Neuronal stem cell (in vitro differentiated cells): ENCODE measurements at regions not wholly inside any gene's neighbourhood (a gene's known extent, or its start where the extent isn't known, plus 50 kb on each side); places are given as distances from the start of the nearest gene placed in this dataset.

Experiments used
- DNase-seq: peaks from one replicate; pipeline ENCODE4 v3.0.0-alpha.2; 2013; ENCODE audit warnings: low spot score
- H2AFZ ChIP-seq: one replicate; pipeline ENCODE4 v1.6.1; 2013; ENCODE audit warnings: mild to moderate bottlenecking, low read length, inconsistent platforms
- H2AK5ac ChIP-seq: 2 replicates; pipeline ENCODE4 v1.6.1; 2013; ENCODE audit warnings: low read depth, mild to moderate bottlenecking, inconsistent platforms, low read length, moderate library complexity, mixed read lengths
- H2BK120ac ChIP-seq: 2 replicates; pipeline ENCODE4 v1.6.1; 2013; ENCODE audit warnings: low read depth, mild to moderate bottlenecking, inconsistent platforms, low read length, moderate library complexity, mixed read lengths
- H2BK12ac ChIP-seq: one replicate; pipeline ENCODE4 v1.6.1; 2013; ENCODE audit warnings: low read length, inconsistent platforms
- H2BK15ac ChIP-seq: 2 replicates; pipeline ENCODE4 v1.6.1; 2013; ENCODE audit warnings: mild to moderate bottlenecking, low read length, inconsistent platforms, mixed read lengths
- H2BK5ac ChIP-seq: one replicate; pipeline ENCODE4 v1.6.1; 2013; ENCODE audit warnings: inconsistent platforms, mild to moderate bottlenecking, low read length, moderate library complexity
- H3K14ac ChIP-seq: one replicate; pipeline ENCODE4 v1.6.1; 2013; ENCODE audit warnings: low read length, inconsistent platforms
- H3K18ac ChIP-seq: 2 replicates; pipeline ENCODE4 v1.6.1; 2013; ENCODE audit warnings: low read length, inconsistent platforms
- H3K23ac ChIP-seq: 2 replicates; pipeline ENCODE4 v1.6.1; 2013; ENCODE audit warnings: low read depth, mild to moderate bottlenecking, mixed read lengths, low read length, inconsistent platforms; ENCODE audit not compliant: poor library complexity
- H3K27ac ChIP-seq: replicated peaks from 3 replicates; pipeline ENCODE4 v1.5.1; 2013; ENCODE audit warnings: low read length, inconsistent platforms
- H3K27me3 ChIP-seq, 3 experiments: 2 replicates each; pipeline ENCODE4 v1.6.1; 2013; ENCODE audit warnings: low read length in 3 of 3, mild to moderate bottlenecking in 2 of 3, inconsistent platforms in 1 of 3, low read depth in 1 of 3, mixed read lengths in 1 of 3, moderate library complexity in 1 of 3; ENCODE audit not compliant: control insufficient read depth in 3 of 3, insufficient read depth in 3 of 3
- H3K36me3 ChIP-seq, 2 donors: replicated peaks in 1 of 2; 2 replicates each; pipeline ENCODE4 v1.6.1; 2013; ENCODE audit warnings: low read length in 2 of 2; ENCODE audit not compliant: control insufficient read depth in 2 of 2, insufficient read depth in 2 of 2
- H3K4ac ChIP-seq: 2 replicates; pipeline ENCODE4 v1.6.1; 2013; ENCODE audit warnings: inconsistent platforms, mild to moderate bottlenecking, low read length, moderate library complexity
- H3K4me1 ChIP-seq, 2 donors: 1 replicate in 1 of 2; 2 replicates in 1 of 2; pipeline ENCODE4 v1.6.1; 2013; ENCODE audit warnings: low read length in 2 of 2, low read depth in 1 of 2; ENCODE audit not compliant: control insufficient read depth in 2 of 2, insufficient read depth in 1 of 2
- H3K4me2 ChIP-seq: one replicate; pipeline ENCODE4 v1.6.1; 2013; ENCODE audit warnings: mild to moderate bottlenecking, low read length, inconsistent platforms; ENCODE audit not compliant: insufficient read depth, poor library complexity, severe bottlenecking
- H3K4me3 ChIP-seq, 2 donors: 2 replicates each; pipeline ENCODE4 v1.5.1; 2013; ENCODE audit warnings: low read length in 2 of 2, mild to moderate bottlenecking in 2 of 2, inconsistent platforms in 1 of 2, moderate library complexity in 1 of 2
- H3K79me1 ChIP-seq: one replicate; pipeline ENCODE4 v1.6.1; 2013; ENCODE audit warnings: low read depth, mild to moderate bottlenecking, inconsistent platforms, low read length, moderate library complexity
- H3K9ac ChIP-seq: one replicate; pipeline ENCODE4 v1.6.1; 2013; ENCODE audit warnings: mild to moderate bottlenecking, low read depth, low read length, inconsistent platforms; ENCODE audit not compliant: poor library complexity
- H3K9me3 ChIP-seq, 2 donors: replicated peaks in 1 of 2; 2 replicates each; pipeline versions ENCODE3 to v1.6.1; 2013; ENCODE audit warnings: low read length in 2 of 2, mild to moderate bottlenecking in 2 of 2, inconsistent platforms in 1 of 2, low read depth in 1 of 2, mixed read lengths in 1 of 2, moderate library complexity in 1 of 2; ENCODE audit not compliant: control insufficient read depth in 2 of 2, insufficient read depth in 1 of 2
- H4K8ac ChIP-seq: one replicate; pipeline ENCODE4 v1.6.1; 2013; ENCODE audit warnings: low read depth, mild to moderate bottlenecking, inconsistent platforms, low read length, moderate library complexity
- H4K91ac ChIP-seq: one replicate; pipeline ENCODE4 v1.6.1; 2013; ENCODE audit warnings: low read length, low read depth, mild to moderate bottlenecking, inconsistent platforms; ENCODE audit not compliant: poor library complexity
- WGBS, 2 donors: extraction: QIAGEN DNeasy Blood & Tissue Kit; methylation state at CpG; one replicate each; pipeline ENCODE4 v1.1.7; 2013; ENCODE audit warnings: missing lambda C conversion rate in 2 of 2, mixed read lengths in 1 of 2; ENCODE audit not compliant: insufficient read length in 2 of 2, insufficient replicate concordance in 1 of 2; ENCODE audit errors: extremely low coverage in 2 of 2; 5-methylcytosine and 5-hydroxymethylcytosine counted together

DNA sequence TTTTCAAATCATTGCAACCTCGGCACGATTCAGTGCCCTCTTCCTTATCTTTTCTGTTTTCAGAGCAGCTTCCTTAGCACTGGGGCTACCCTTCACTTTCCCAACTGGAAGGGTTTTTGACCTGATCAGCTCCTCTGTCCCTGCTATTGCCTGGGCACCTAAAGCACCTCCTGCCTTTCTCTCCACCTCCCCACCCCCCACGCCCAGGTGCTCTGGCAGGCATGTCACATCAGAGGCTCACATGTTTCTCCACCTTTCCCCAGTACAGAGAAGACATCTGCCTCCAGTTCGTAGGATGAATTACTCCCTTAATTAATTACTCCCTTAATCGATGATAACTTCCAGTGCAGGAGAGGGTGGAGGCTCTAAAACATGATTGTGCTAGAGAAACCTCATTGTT lies 88.7 kb upstream of the LCLAT1 start:
- H3K9me3 ChIP-seq, result no peaks in the 10 kb centered on the region
- no peak overlapping the region for H2BK5ac ChIP-seq

DNA sequence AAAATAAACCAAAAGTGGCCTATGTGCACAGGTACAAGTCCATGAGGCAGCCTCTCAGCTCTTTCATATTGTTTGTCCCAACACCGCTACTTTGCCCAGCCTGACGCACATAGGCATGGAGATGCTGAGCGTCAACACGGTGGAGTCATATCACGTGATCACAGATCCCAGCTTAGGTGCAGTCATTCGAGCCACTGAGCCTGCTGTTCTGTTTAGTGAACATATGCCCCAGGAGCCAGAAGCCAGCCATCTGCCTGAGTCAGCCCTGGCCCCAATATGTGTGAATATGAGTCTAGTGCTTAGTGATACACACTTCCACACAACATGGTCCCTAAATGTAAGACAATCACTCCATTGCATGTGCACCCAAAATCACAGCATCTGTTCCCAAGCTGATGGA lies 88.2 kb upstream of the LCLAT1 start:
- Histone ChIP-seq H4K91ac (no peak overlapping the region), H3K4ac (no peak overlapping the region), H3K23ac (no peak overlapping the region), H2BK12ac (no peak overlapping the region), H4K8ac (no peak overlapping the region), H2AFZ (no peak overlapping the region), H3K4me3 (no peak overlapping the region), H3K4me1 (peaks cover 7 to 8% of the 10 kb centered on the region in 2 donors), H2BK5ac (no peak overlapping the region), H3K36me3 (no peaks in the 10 kb centered on the region), H2AK5ac (no peak overlapping the region), H2BK15ac (no peak overlapping the region), H3K79me1 (no peaks in the 10 kb centered on the region), H3K14ac (no peak overlapping the region), H3K9ac (no peak overlapping the region), H3K27me3 (no peaks in the 10 kb centered on the region), H3K27ac (no peak overlapping the region), H3K4me2 (no peak overlapping the region), H3K9me3 (no peaks in the 10 kb centered on the region), H2BK120ac (no peak overlapping the region), H3K18ac (no peak overlapping the region)
- WGBS, 2 donors, result no CpG with 5 or more reads among the region's 6 CpGs
- no peak for DNase-seq

More for the DNA sequence above, 88.7 kb upstream of the LCLAT1 start:
- no peak for DNase-seq
- Histone ChIP-seq H3K4ac (no peak overlapping the region), H3K4me3 (no peak overlapping the region), H4K8ac (no peak overlapping the region), H2BK120ac (no peak overlapping the region), H3K79me1 (no peaks in the 10 kb centered on the region), H2BK12ac (no peak overlapping the region), H3K14ac (no peak overlapping the region), H4K91ac (no peak overlapping the region), H3K27me3 (no peaks in the 10 kb centered on the region), H2AK5ac (no peak overlapping the region), H3K4me2 (no peak overlapping the region), H3K27ac (no peak overlapping the region), H3K23ac (no peak overlapping the region), H3K18ac (no peak overlapping the region), H3K9ac (no peak overlapping the region), H3K4me1 (peaks cover 7 to 8% of the 10 kb centered on the region in 2 donors), H2AFZ (no peak overlapping the region), H3K36me3 (no peaks in the 10 kb centered on the region), H2BK15ac (no peak overlapping the region)
- WGBS, 2 donors, result no CpG with 5 or more reads among the region's 5 CpGs

DNA sequence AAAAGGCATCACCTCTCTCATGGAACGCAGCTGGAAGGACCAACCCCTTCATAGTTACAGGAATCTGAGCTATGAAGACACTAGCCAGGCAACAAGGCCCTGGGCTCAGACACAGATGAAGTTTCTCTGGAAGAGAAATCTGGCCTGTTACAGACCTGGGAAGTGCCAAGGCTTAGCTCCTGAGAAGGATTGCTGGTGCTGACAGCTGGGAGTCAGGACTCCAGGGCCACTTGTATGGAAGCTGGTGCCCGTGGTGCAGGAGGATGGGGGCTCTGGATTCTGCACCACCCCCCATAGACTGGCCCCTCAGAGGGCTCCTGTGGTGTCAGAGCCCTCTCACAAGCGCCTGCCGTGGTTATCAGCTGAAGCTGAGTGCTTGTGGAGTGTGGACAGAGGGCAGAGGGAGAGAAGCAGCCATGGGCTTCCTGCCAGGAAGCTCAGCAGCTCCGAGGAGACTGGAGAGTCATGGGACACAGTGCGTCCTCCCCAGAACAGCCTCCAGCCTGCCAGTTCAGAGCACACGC lies 87.3 kb upstream of the LCLAT1 start:
- no peaks in the 10 kb centered on the region for H3K9me3 ChIP-seq
- no CpG with 5 or more reads among the region's 7 CpGs for WGBS, 2 donors
- H2BK120ac ChIP-seq, result no peak overlapping the region
- H2BK5ac ChIP-seq, result no peak overlapping the region
- no peak overlapping the region for H3K4me2 ChIP-seq
- no peak overlapping the region for H3K23ac ChIP-seq
- peak overlapping the region; percentile 68 for H2BK15ac ChIP-seq
- H4K91ac ChIP-seq, result no peak overlapping the region
- H3K27ac ChIP-seq, result no peak overlapping the region
- H3K4me1 ChIP-seq, result peaks cover 7 to 8% of the 10 kb centered on the region in 2 donors
- H4K8ac ChIP-seq, result no peak overlapping the region
- H2BK12ac ChIP-seq, result no peak overlapping the region
- H3K4me3 ChIP-seq, result no peak overlapping the region
- H3K18ac ChIP-seq, result no peak overlapping the region
- H3K79me1 ChIP-seq, result no peaks in the 10 kb centered on the region
- no peaks in the 10 kb centered on the region for H3K27me3 ChIP-seq
- no peak overlapping the region for H2AFZ ChIP-seq
- no peak overlapping the region for H3K14ac ChIP-seq
- DNase-seq, result no peak
- no peak overlapping the region for H3K9ac ChIP-seq
- no peak overlapping the region for H3K4ac ChIP-seq
- H2AK5ac ChIP-seq, result no peak overlapping the region
- H3K36me3 ChIP-seq, result no peaks in the 10 kb centered on the region

DNA sequence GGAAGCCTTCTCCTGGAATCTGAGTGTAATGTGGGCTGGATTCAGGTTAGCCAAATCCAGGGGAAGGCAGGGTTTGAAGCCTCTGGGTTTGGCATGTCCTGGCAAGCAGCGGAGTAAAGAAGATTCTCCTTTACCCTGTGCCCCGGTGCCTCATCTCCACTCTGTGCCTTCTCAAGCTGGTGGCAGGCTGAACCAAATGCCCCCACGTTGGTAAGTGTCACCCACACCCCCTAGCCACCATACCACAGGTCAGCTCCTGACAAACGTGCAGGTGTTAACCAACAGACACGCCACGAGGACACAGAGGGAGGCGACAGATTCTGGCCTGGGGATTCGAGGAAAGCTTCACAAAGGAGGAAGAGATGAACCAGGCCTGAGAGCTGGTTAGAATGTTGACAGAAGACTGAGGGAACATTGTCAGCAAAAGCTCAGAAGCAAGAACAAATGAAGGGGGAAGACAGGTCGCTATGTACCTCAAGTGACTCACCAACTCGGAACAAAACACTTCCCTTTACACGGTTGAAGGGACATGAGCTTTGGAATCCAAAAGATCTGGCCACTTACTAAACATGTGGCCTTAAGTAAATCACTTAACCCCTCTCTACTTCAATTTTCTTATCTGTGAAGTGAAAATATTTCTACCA lies 85.2 kb upstream of the LCLAT1 start:
- no peaks in the 10 kb centered on the region for H3K79me1 ChIP-seq
- no peak overlapping the region for H3K18ac ChIP-seq
- H3K23ac ChIP-seq, result no peak overlapping the region
- no CpG with 5 or more reads among the region's 11 CpGs for WGBS, 2 donors
- no peak overlapping the region for H4K91ac ChIP-seq
- H3K4me3 ChIP-seq, result no peak overlapping the region
- H3K4me1 ChIP-seq, result peaks cover 3 to 7% of the 10 kb centered on the region in 2 donors
- H2BK5ac ChIP-seq, result no peak overlapping the region
- H4K8ac ChIP-seq, result no peak overlapping the region
- H3K9me3 ChIP-seq, result no peaks in the 10 kb centered on the region
- H2BK15ac ChIP-seq, result no peak overlapping the region
- H2AFZ ChIP-seq, result peak overlapping the region; percentile 21
- no peak overlapping the region for H3K9ac ChIP-seq
- no peak overlapping the region for H2AK5ac ChIP-seq
- H3K36me3 ChIP-seq, result no peaks in the 10 kb centered on the region
- no peak overlapping the region for H3K14ac ChIP-seq
- H2BK12ac ChIP-seq, result no peak overlapping the region
- H3K27me3 ChIP-seq, result no peaks in the 10 kb centered on the region
- no peak overlapping the region for H3K27ac ChIP-seq
- H2BK120ac ChIP-seq, result no peak overlapping the region
- H3K4ac ChIP-seq, result no peak overlapping the region
- no peak overlapping the region for H3K4me2 ChIP-seq
- DNase-seq, result no peak
